Right lobe of liver (tissue), 4 donors: ENCODE measurements at regions not wholly inside any gene's neighbourhood (a gene's known extent, or its start where the extent isn't known, plus 50 kb on each side); places are given as distances from the start of the nearest gene placed in this dataset.

Experiments
- POLR2A ChIP-seq: fragments of 450-650 bp; IDR thresholded peaks from one replicate; pipeline ENCODE4 v1.6.1; 2017; ENCODE audit warnings: antibody characterized with exemption, mild to moderate bottlenecking
- TF ChIP-seq, protein P1 (sequence below), 4 donors: fragments of 200-600 bp in 3 of 4; fragments of 450-650 bp in 1 of 4; IDR thresholded peaks; one replicate each; pipeline versions ENCODE4 v1.5.1 to v1.8.0; 2016 to 2022; ENCODE audit warnings: antibody characterized with exemption in 4 of 4, mild to moderate bottlenecking in 2 of 4
- donor health status: DM: no; HTN: no; CAD: no.
- donor health status: DM: no; HTN: no; CAD: no.
- donor health status: DM: no; HTN: yes; CAD: no.

GRCh38 chr13:20349564-20350381 lies 117.7 kb upstream of the GJB6 start:
- TF ChIP-seq, protein P1, sequence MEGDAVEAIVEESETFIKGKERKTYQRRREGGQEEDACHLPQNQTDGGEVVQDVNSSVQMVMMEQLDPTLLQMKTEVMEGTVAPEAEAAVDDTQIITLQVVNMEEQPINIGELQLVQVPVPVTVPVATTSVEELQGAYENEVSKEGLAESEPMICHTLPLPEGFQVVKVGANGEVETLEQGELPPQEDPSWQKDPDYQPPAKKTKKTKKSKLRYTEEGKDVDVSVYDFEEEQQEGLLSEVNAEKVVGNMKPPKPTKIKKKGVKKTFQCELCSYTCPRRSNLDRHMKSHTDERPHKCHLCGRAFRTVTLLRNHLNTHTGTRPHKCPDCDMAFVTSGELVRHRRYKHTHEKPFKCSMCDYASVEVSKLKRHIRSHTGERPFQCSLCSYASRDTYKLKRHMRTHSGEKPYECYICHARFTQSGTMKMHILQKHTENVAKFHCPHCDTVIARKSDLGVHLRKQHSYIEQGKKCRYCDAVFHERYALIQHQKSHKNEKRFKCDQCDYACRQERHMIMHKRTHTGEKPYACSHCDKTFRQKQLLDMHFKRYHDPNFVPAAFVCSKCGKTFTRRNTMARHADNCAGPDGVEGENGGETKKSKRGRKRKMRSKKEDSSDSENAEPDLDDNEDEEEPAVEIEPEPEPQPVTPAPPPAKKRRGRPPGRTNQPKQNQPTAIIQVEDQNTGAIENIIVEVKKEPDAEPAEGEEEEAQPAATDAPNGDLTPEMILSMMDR (IDR thresholded peaks at IDR 0.05), result no peak
- TF ChIP-seq POLR2A, result no peak
